SK-N-SH treated with all-trans-retinoic acid at 6 μM for 48 hours (cell line): ENCODE measurements at regions not wholly inside any gene's neighbourhood (a gene's known extent, or its start where the extent isn't known, plus 50 kb on each side); places are given as distances from the start of the nearest gene placed in this dataset.

ENCODE experiments used
- ARNTL ChIP-seq: fragments of 450-650 bp; formaldehyde crosslinking; IDR thresholded peaks from 2 replicates; pipeline ENCODE4 v1.5.0; 2020; ENCODE audit warnings: low read depth, mild to moderate bottlenecking, moderate library complexity, borderline replicate concordance
- TF ChIP-seq, protein P1 (sequence below): fragments of 250-450 bp; sonication (Bioruptor Pico); IDR thresholded peaks from 2 replicates; pipeline ENCODE4 v1.8.0; 2020; ENCODE audit warnings: mild to moderate bottlenecking, moderate library complexity, borderline replicate concordance

- TF ChIP-seq, protein P1, sequence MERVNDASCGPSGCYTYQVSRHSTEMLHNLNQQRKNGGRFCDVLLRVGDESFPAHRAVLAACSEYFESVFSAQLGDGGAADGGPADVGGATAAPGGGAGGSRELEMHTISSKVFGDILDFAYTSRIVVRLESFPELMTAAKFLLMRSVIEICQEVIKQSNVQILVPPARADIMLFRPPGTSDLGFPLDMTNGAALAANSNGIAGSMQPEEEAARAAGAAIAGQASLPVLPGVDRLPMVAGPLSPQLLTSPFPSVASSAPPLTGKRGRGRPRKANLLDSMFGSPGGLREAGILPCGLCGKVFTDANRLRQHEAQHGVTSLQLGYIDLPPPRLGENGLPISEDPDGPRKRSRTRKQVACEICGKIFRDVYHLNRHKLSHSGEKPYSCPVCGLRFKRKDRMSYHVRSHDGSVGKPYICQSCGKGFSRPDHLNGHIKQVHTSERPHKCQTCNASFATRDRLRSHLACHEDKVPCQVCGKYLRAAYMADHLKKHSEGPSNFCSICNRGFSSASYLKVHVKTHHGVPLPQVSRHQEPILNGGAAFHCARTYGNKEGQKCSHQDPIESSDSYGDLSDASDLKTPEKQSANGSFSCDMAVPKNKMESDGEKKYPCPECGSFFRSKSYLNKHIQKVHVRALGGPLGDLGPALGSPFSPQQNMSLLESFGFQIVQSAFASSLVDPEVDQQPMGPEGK (CRISPR knock-in tag), result no peak
- TF ChIP-seq ARNTL (CRISPR knock-in tag), result no peak
Observed at GRCh38 chr9:119420231-119420630, 51.0 kb upstream of the BRINP1 start (continued).
